ENCODE measurements at regions not wholly inside any gene's neighbourhood (a gene's known extent, or its start where the extent isn't known, plus 50 kb on each side); places are given as distances from the start of the nearest gene placed in this dataset.
A peak's percentile ranks its signal among the peaks of the same experiment; 100 is the strongest.
"Not testable (repeated sequence)": the region's sequence is repeated elsewhere in the genome, so short reads cannot be mapped to it uniquely, and the experiment has no call there.

- no peaks in the 10 kb centered on the region for H3K36me3 ChIP-seq
- no peak overlapping the region for H3K4me3 ChIP-seq
- DNase-seq (ENCODE audit: low spot score in 2 of 2), result no peak
- H3K27ac ChIP-seq, result no peak overlapping the region
- no peaks in the 10 kb centered on the region for H3K27me3 ChIP-seq
- TF ChIP-seq EP300 (IDR thresholded peaks at IDR 0.05), result no peak
- TF ChIP-seq CTCF (IDR thresholded peaks at IDR 0.05), result no peak
- no peak for TF ChIP-seq POLR2AphosphoS5 (IDR thresholded peaks at IDR 0.05)
- no peak for TF ChIP-seq POLR2A (IDR thresholded peaks at IDR 0.05)
- H3K9me3 ChIP-seq, result no peaks in the 10 kb centered on the region
- peaks cover 12% of the 10 kb centered on the region for H3K4me1 ChIP-seq
- 39% methylated on average over 2 of the region's 2 CpGs for WGBS
Measured at GRCh38 chr1:71296551-71297134, 215.8 kb upstream of the ZRANB2 start.

GRCh38 chr1:71295350-71295749, 214.5 kb upstream of the ZRANB2 start:
- H3K4me3 ChIP-seq, result no peak overlapping the region
- peak overlapping the region; percentile 60 for H3K27ac ChIP-seq
- no peak for DNase-seq (ENCODE audit: low spot score in 2 of 2)
- no peak for TF ChIP-seq CTCF (IDR thresholded peaks at IDR 0.05)
- no peak for TF ChIP-seq POLR2AphosphoS5 (IDR thresholded peaks at IDR 0.05)
- TF ChIP-seq POLR2A (IDR thresholded peaks at IDR 0.05), result no peak
- TF ChIP-seq EP300 (IDR thresholded peaks at IDR 0.05), result no peak
- H3K36me3 ChIP-seq, result no peaks in the 10 kb centered on the region
- 75% methylated on average over 3 of the region's 3 CpGs for WGBS
- no peaks in the 10 kb centered on the region for H3K27me3 ChIP-seq
- no peaks in the 10 kb centered on the region for H3K9me3 ChIP-seq
- peaks cover 12% of the 10 kb centered on the region for H3K4me1 ChIP-seq

- Histone ChIP-seq H3K4me1 (peaks cover 12% of the 10 kb centered on the region), H3K9me3 (no peaks in the 10 kb centered on the region), H3K36me3 (no peaks in the 10 kb centered on the region), H3K4me3 (no peak overlapping the region), H3K27ac (peak overlapping the region; percentile 60), H3K27me3 (no peaks in the 10 kb centered on the region)
- no peak for TF ChIP-seq POLR2A (IDR thresholded peaks at IDR 0.05)
- no peak for TF ChIP-seq EP300 (IDR thresholded peaks at IDR 0.05)
- no peak for TF ChIP-seq CTCF (IDR thresholded peaks at IDR 0.05)
- TF ChIP-seq POLR2AphosphoS5 (IDR thresholded peaks at IDR 0.05), result no peak
- DNase-seq (ENCODE audit: low spot score in 2 of 2), result no peak
- WGBS, result 53% methylated on average over 5 of the region's 5 CpGs
Measured at GRCh38 chr1:71294178-71294577, 213.3 kb upstream of the ZRANB2 start.

GRCh38 chr1:71292203-71292602, 211.4 kb upstream of the ZRANB2 start:
- WGBS, result 84% methylated on average over 2 of the region's 2 CpGs
- H3K27ac ChIP-seq, result no peak overlapping the region
- TF ChIP-seq POLR2A (IDR thresholded peaks at IDR 0.05), result no peak
- TF ChIP-seq POLR2AphosphoS5 (IDR thresholded peaks at IDR 0.05), result no peak
- TF ChIP-seq EP300 (IDR thresholded peaks at IDR 0.05), result no peak
- no peak for TF ChIP-seq CTCF (IDR thresholded peaks at IDR 0.05)
- H3K36me3 ChIP-seq, result no peaks in the 10 kb centered on the region
- no peak for DNase-seq (ENCODE audit: low spot score in 2 of 2)
- H3K27me3 ChIP-seq, result no peaks in the 10 kb centered on the region
- peaks cover 12% of the 10 kb centered on the region for H3K4me1 ChIP-seq
- no peak overlapping the region for H3K4me3 ChIP-seq
- H3K9me3 ChIP-seq, result no peaks in the 10 kb centered on the region

GRCh38 chr1:71290506-71291237, 209.8 kb upstream of the ZRANB2 start:
- H3K27ac ChIP-seq, result not testable (repeated sequence)
- WGBS, result 93% methylated on average over 3 of the region's 6 CpGs

More at GRCh38 chr1:71290506-71291237, 209.8 kb upstream of the ZRANB2 start:
- H3K27me3 ChIP-seq; DNase-seq (ENCODE audit: low spot score in 2 of 2); H3K4me1 ChIP-seq; H3K36me3 ChIP-seq; H3K9me3 ChIP-seq; H3K4me3 ChIP-seq: not testable (repeated sequence)
